Astrocyte (in vitro differentiated cells and primary cell): ENCODE measurements at regions not wholly inside any gene's neighbourhood (a gene's known extent, or its start where the extent isn't known, plus 50 kb on each side); places are given as distances from the start of the nearest gene placed in this dataset.
"Not testable (repeated sequence)": the region's sequence is repeated elsewhere in the genome, so short reads cannot be mapped to it uniquely, and the experiment has no call there.

ENCODE experiments used
- DNase-seq: peaks from one replicate; pipeline ENCODE4 v3.0.0-alpha.2; 2010; ENCODE audit warnings: low read depth
- FAIRE-seq: peaks from 2 replicates; lab custom pipeline; 2011; peaks lifted over from hg19 to GRCh38; lab: Jason Lieb, UNC
- H2AFZ ChIP-seq: 2 replicates; pipeline ENCODE4 v1.6.0; 2012; ENCODE audit warnings: low read depth, low read length, inconsistent platforms
- H3K27ac ChIP-seq: 2 replicates; pipeline ENCODE4 v1.5.1; 2011; ENCODE audit warnings: low read depth, low read length, inconsistent platforms
- H3K27me3 ChIP-seq: 2 replicates; pipeline ENCODE4 v1.6.0; 2011; ENCODE audit warnings: low read length, inconsistent platforms; ENCODE audit not compliant: insufficient read depth
- H3K36me3 ChIP-seq: 2 replicates; pipeline ENCODE4 v1.5.1; 2011; ENCODE audit warnings: low read length, inconsistent platforms; ENCODE audit not compliant: insufficient read depth
- H3K4me1 ChIP-seq: 2 replicates; pipeline ENCODE4 v1.5.1; 2011; ENCODE audit warnings: low read length, inconsistent platforms; ENCODE audit not compliant: insufficient read depth
- H3K4me2 ChIP-seq: 2 replicates; pipeline ENCODE4 v1.6.0; 2012; ENCODE audit warnings: low read length, inconsistent platforms
- H3K4me3 ChIP-seq: 2 replicates; pipeline ENCODE4 v1.5.1; 2011; ENCODE audit warnings: low read depth, mild to moderate bottlenecking, low read length, inconsistent platforms; ENCODE audit not compliant: insufficient read depth
- H3K79me2 ChIP-seq: 2 replicates; pipeline ENCODE4 v1.6.0; 2012; ENCODE audit warnings: mild to moderate bottlenecking, low read length, inconsistent platforms; ENCODE audit not compliant: insufficient read depth
- H3K9ac ChIP-seq: 2 replicates; pipeline ENCODE4 v1.6.0; 2012; ENCODE audit warnings: mild to moderate bottlenecking, low read length, inconsistent platforms
- H3K9me3 ChIP-seq: 2 replicates; pipeline ENCODE4 v1.5.1; 2012; ENCODE audit warnings: low read depth, mild to moderate bottlenecking, low read length, inconsistent platforms; ENCODE audit not compliant: insufficient read depth
- H4K20me1 ChIP-seq: 2 replicates; pipeline ENCODE4 v1.6.0; 2012; ENCODE audit warnings: low read length, inconsistent platforms; ENCODE audit not compliant: insufficient read depth
- H3K27ac Mint-ChIP-seq: one replicate; pipeline ENCODE4 v1.8.0; 2021; ENCODE audit warnings: mild to moderate bottlenecking, mixed read lengths; ENCODE audit not compliant: unreplicated experiment
- H3K27me3 Mint-ChIP-seq: one replicate; pipeline ENCODE4 v1.8.0; 2021; ENCODE audit warnings: low read depth, mixed read lengths; ENCODE audit not compliant: unreplicated experiment
- H3K36me3 Mint-ChIP-seq: one replicate; pipeline ENCODE4 v1.8.0; 2021; ENCODE audit warnings: low read depth, mixed read lengths; ENCODE audit not compliant: unreplicated experiment
- H3K4me1 Mint-ChIP-seq: one replicate; pipeline ENCODE4 v1.8.0; 2021; ENCODE audit warnings: low read depth, mixed read lengths; ENCODE audit not compliant: unreplicated experiment
- H3K4me3 Mint-ChIP-seq: one replicate; pipeline ENCODE4 v1.8.0; 2021; ENCODE audit warnings: mild to moderate bottlenecking, moderate library complexity, mixed read lengths; ENCODE audit not compliant: unreplicated experiment
- H3K9me3 Mint-ChIP-seq: one replicate; pipeline ENCODE4 v1.8.0; 2021; ENCODE audit warnings: mild to moderate bottlenecking, mixed read lengths; ENCODE audit not compliant: unreplicated experiment
- EZH2 ChIP-seq: IDR thresholded peaks from 2 replicates; pipeline ENCODE4 v1.6.1; 2012; ENCODE audit warnings: mild to moderate bottlenecking, low read length, inconsistent platforms; ENCODE audit not compliant: insufficient read depth
- TF ChIP-seq, protein P1 (sequence below): IDR thresholded peaks from 2 replicates; pipeline ENCODE4 v1.5.1; 2011; ENCODE audit warnings: low read depth, mild to moderate bottlenecking, inconsistent platforms, low read length, moderate library complexity; ENCODE audit not compliant: insufficient read depth

DNA sequence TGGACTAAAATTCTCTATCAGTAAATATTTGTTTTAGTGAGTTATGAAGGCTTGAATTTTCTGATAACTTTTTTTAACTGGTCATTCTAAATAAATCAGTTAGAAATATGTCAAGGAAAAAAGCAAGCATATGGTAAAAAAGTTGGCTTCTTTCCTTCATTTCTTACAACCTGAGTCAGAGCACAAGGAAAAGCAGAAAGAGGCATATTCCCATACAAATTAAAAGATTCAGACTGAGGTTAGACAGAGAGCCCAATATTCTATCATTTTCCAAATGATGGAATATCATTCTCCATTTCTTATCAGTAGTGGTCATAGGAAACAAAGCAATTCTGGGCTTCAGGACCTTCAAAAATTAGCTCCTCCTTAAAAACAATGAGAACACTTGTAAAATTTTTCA is 732.1 kb downstream of the MAT2B start:
- no peak for TF ChIP-seq EZH2
- TF ChIP-seq, protein P1, sequence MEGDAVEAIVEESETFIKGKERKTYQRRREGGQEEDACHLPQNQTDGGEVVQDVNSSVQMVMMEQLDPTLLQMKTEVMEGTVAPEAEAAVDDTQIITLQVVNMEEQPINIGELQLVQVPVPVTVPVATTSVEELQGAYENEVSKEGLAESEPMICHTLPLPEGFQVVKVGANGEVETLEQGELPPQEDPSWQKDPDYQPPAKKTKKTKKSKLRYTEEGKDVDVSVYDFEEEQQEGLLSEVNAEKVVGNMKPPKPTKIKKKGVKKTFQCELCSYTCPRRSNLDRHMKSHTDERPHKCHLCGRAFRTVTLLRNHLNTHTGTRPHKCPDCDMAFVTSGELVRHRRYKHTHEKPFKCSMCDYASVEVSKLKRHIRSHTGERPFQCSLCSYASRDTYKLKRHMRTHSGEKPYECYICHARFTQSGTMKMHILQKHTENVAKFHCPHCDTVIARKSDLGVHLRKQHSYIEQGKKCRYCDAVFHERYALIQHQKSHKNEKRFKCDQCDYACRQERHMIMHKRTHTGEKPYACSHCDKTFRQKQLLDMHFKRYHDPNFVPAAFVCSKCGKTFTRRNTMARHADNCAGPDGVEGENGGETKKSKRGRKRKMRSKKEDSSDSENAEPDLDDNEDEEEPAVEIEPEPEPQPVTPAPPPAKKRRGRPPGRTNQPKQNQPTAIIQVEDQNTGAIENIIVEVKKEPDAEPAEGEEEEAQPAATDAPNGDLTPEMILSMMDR, result no peak
- peaks cover 14% of the 10 kb centered on the region for H3K4me1 ChIP-seq
- H3K4me1 Mint-ChIP-seq, result peaks cover 25% of the 10 kb centered on the region
- no peaks in the 10 kb centered on the region for H3K27me3 ChIP-seq
- no peak overlapping the region for H3K4me2 ChIP-seq
- no peak overlapping the region for H3K9ac ChIP-seq
- no peaks in the 10 kb centered on the region for H3K27me3 Mint-ChIP-seq
- no peak overlapping the region for H2AFZ ChIP-seq
- no peaks in the 10 kb centered on the region for H3K9me3 ChIP-seq
- no peak overlapping the region for H3K27ac Mint-ChIP-seq
- no peak overlapping the region for H3K4me3 Mint-ChIP-seq
- no peak overlapping the region for H3K4me3 ChIP-seq
- FAIRE-seq (no peak), DNase-seq (peak; percentile 81)
- no peaks in the 10 kb centered on the region for H3K79me2 ChIP-seq
- no peaks in the 10 kb centered on the region for H3K36me3 ChIP-seq
- H3K27ac ChIP-seq, result no peak overlapping the region
- no peaks in the 10 kb centered on the region for H4K20me1 ChIP-seq
- H3K9me3 Mint-ChIP-seq, result no peaks in the 10 kb centered on the region
- H3K36me3 Mint-ChIP-seq, result no peaks in the 10 kb centered on the region

DNA sequence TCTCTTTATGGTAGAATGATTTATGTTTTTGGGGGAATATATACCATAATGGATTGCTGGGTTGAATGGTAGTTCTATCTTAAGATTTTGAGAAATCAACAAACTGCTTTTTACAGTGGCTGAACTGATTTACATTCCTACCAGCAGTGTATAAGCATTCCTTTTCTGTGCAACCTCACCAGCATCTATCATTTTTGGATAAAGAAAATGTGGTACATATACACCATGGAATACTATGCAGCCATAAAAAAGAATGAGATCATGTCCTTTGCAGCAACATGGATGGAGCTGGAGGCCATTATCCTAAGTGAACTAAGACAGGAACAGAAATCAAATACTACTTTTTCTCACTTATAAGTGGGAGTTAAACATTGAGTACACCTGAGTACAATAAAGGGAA is 746.4 kb downstream of the MAT2B start:
- not testable (repeated sequence) for H3K4me1 Mint-ChIP-seq, H3K27ac Mint-ChIP-seq, H3K4me1 ChIP-seq, H3K9ac ChIP-seq, H3K36me3 Mint-ChIP-seq, H3K9me3 ChIP-seq, H2AFZ ChIP-seq, H3K27me3 ChIP-seq, H3K27me3 Mint-ChIP-seq, H3K79me2 ChIP-seq, H3K4me3 ChIP-seq, H3K4me2 ChIP-seq, DNase-seq, H4K20me1 ChIP-seq, H3K9me3 Mint-ChIP-seq, H3K27ac ChIP-seq, H3K4me3 Mint-ChIP-seq, FAIRE-seq, H3K36me3 ChIP-seq

GRCh38 chr5:164253764-164254163 is 748.3 kb downstream of the MAT2B start:
- Histone ChIP-seq H4K20me1 (no peaks in the 10 kb centered on the region), H3K4me1 (no peaks in the 10 kb centered on the region), H3K4me2 (no peak overlapping the region), H3K36me3 (no peaks in the 10 kb centered on the region), H3K79me2 (no peaks in the 10 kb centered on the region), H3K9ac (no peak overlapping the region), H3K27ac (no peak overlapping the region), H2AFZ (no peak overlapping the region), H3K27me3 (no peaks in the 10 kb centered on the region), H3K9me3 (no peaks in the 10 kb centered on the region), H3K4me3 (no peak overlapping the region)
- TF ChIP-seq EZH2, result no peak
- TF ChIP-seq, protein P1, result no peak
- DNase-seq (no peak), FAIRE-seq (no peak)
- Mint-ChIP-seq H3K27ac (no peak overlapping the region), H3K4me1 (no peaks in the 10 kb centered on the region), H3K9me3 (no peaks in the 10 kb centered on the region), H3K4me3 (no peak overlapping the region), H3K36me3 (no peaks in the 10 kb centered on the region), H3K27me3 (no peaks in the 10 kb centered on the region)
